ENCODE measurements at regions not wholly inside any gene's neighbourhood (a gene's known extent, or its start where the extent isn't known, plus 50 kb on each side); places are given as distances from the start of the nearest gene placed in this dataset.

DNA sequence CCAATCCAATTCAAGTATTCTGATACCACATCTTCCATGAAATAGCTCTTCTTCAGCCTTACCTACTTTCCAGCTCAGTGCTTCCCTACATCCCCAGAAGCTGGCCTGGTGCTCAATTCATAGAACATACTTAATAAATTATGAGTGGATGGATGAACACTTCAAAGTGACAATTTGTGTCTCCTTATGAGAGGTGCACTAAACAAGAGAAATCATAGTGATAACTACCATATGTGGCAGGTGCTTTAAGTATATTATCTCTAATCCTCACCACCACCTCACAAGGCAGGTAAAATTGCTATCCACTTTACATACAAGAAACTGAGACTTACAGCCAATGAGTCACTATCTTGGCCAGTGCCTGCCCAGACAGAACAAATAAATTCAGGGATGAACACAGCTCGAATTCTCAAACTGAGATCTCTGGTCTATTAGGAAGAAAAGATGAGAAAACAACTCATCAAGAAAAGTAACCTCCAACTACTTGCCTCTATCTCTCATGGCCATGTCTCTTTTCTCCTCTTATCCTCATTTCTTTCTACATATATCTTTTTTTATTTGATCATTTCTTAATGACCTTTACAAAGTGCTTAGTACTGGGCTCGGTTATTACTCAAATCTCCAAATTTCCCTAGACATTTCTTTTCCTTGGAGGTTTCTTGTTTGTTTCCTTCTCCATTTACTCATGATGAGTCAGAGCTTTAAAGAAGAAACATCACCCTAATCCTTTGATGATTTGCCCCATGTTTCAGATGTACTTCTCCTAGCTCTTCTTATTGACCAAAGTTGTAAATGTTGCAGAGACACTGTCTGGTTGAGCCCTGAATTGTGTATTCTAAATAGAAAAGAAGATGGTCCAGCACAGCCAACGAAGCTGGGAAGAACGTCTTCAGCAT, 161.5 kb downstream of the RPS29 start:
- no peak for ATAC-seq (ENCODE audit: low read depth)
- ChIA-PET POLR2A (no interaction called here), CTCF (no interaction called here)
- DNase-seq: no peak
- Mint-ChIP-seq H3K4me3 (no peak overlapping the region), H3K27me3 (peaks cover 44% of the 10 kb centered on the region), H3K27ac (no peak overlapping the region), H3K9me3 (ENCODE audit: insufficient read depth) (no peaks in the 10 kb centered on the region), H3K4me1 (no peaks in the 10 kb centered on the region)
- H4K20me1 ChIP-seq (ENCODE audit: control insufficient read depth, insufficient read depth, low read length, poor library complexity, severe bottlenecking): no peaks in the 10 kb centered on the region
- no peak overlapping the region for H3K9ac ChIP-seq (ENCODE audit: low read length)
- no peak overlapping the region for H3K4me2 ChIP-seq (replicated peaks; ENCODE audit: low read depth, low read length, poor library complexity, severe bottlenecking)
- H3K27ac ChIP-seq (ENCODE audit: low read length in 2 of 2): no peak overlapping the region
- H3K4me3 ChIP-seq (ENCODE audit: control extremely low read depth in 1 of 5, extremely low read depth in 1 of 5, insufficient read depth in 1 of 5, low read depth in 2 of 5, low read length in 4 of 5): no peak overlapping the region
- no peaks in the 10 kb centered on the region for H3K36me3 ChIP-seq (replicated peaks in 1 of 2; ENCODE audit: control extremely low read depth in 1 of 2, control insufficient read depth in 1 of 2, extremely low read depth in 1 of 2, insufficient read depth in 2 of 2, low read length in 1 of 2)
- H3K79me2 ChIP-seq (ENCODE audit: control insufficient read depth, insufficient read depth, low read length): no peaks in the 10 kb centered on the region
- peaks cover 0 to 11% (median 0%) of the 10 kb centered on the region in 3 donors for H3K9me3 ChIP-seq (ENCODE audit: control extremely low read depth in 1 of 3, control insufficient read depth in 2 of 3, insufficient read depth in 1 of 3, low read length in 2 of 3)
- H3K4me1 ChIP-seq (ENCODE audit: control insufficient read depth in 2 of 2, insufficient read depth in 2 of 2, low read length in 2 of 2): no peaks in the 10 kb centered on the region
- WGBS (ENCODE audit: insufficient coverage): 67% methylated on average over 1 of the region's 4 CpGs
- TF ChIP-seq EZH2 (IDR thresholded peaks at IDR 0.05; ENCODE audit: borderline replicate concordance, insufficient read depth, low read depth, low read length, poor library complexity, severe bottlenecking): no peak
- TF ChIP-seq, protein P1, sequence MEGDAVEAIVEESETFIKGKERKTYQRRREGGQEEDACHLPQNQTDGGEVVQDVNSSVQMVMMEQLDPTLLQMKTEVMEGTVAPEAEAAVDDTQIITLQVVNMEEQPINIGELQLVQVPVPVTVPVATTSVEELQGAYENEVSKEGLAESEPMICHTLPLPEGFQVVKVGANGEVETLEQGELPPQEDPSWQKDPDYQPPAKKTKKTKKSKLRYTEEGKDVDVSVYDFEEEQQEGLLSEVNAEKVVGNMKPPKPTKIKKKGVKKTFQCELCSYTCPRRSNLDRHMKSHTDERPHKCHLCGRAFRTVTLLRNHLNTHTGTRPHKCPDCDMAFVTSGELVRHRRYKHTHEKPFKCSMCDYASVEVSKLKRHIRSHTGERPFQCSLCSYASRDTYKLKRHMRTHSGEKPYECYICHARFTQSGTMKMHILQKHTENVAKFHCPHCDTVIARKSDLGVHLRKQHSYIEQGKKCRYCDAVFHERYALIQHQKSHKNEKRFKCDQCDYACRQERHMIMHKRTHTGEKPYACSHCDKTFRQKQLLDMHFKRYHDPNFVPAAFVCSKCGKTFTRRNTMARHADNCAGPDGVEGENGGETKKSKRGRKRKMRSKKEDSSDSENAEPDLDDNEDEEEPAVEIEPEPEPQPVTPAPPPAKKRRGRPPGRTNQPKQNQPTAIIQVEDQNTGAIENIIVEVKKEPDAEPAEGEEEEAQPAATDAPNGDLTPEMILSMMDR (IDR thresholded peaks at IDR 0.05): no peak
- intact Hi-C loops (cut with micrococcal nuclease): no loop called here
- no peak overlapping the region for H2AFZ ChIP-seq (ENCODE audit: insufficient read depth, low read depth, low read length, poor library complexity, severe bottlenecking)
- H3K27me3 ChIP-seq (replicated peaks in 1 of 4; ENCODE audit: control extremely low read depth in 1 of 4, control insufficient read depth in 3 of 4, insufficient read depth in 4 of 4, low read length in 3 of 4): peaks cover 0 to 13% (median 2%) of the 10 kb centered on the region in 4 experiments

DNA sequence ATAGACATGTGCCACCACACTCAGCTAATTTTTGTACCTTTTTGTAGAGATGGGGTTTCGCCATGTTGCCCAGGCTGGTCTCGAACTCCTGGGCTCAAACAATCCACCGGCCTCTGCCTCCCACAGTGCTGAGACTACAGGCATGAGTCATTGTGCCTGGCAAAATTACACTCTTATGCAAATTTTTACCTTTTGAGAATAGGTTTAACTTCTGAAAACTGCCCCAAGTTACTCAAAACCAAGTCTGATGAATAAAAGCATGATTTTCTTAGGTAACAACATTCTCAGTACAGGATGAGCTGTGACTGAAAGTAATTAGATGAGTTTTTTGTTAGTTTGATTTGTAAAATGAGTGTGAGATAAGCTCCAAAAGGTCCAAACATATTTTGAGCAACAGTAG, 166.0 kb downstream of the RPS29 start:
- CTCF ChIA-PET: no interaction called here
- POLR2A ChIA-PET: no interaction called here

More for the DNA sequence above, 166.0 kb downstream of the RPS29 start:
- no peak overlapping the region for H3K9ac ChIP-seq (ENCODE audit: low read length)
- H3K4me3 Mint-ChIP-seq: no peak overlapping the region
- no peaks in the 10 kb centered on the region for H3K4me1 ChIP-seq (ENCODE audit: control insufficient read depth in 2 of 2, insufficient read depth in 2 of 2, low read length in 2 of 2)
- no peak overlapping the region for H2AFZ ChIP-seq (ENCODE audit: insufficient read depth, low read depth, low read length, poor library complexity, severe bottlenecking)
- H3K9me3 ChIP-seq (ENCODE audit: control extremely low read depth in 1 of 3, control insufficient read depth in 2 of 3, insufficient read depth in 1 of 3, low read length in 2 of 3): no peaks in the 10 kb centered on the region
- ATAC-seq (ENCODE audit: low read depth) (no peak), DNase-seq (no peak)
- H3K27me3 ChIP-seq (replicated peaks in 1 of 4; ENCODE audit: control extremely low read depth in 1 of 4, control insufficient read depth in 3 of 4, insufficient read depth in 4 of 4, low read length in 3 of 4): peaks cover 0 to 7% (median 0%) of the 10 kb centered on the region in 4 experiments
- H4K20me1 ChIP-seq (ENCODE audit: control insufficient read depth, insufficient read depth, low read length, poor library complexity, severe bottlenecking): no peaks in the 10 kb centered on the region
- H3K27ac ChIP-seq (ENCODE audit: low read length in 2 of 2): no peak overlapping the region
- peaks cover 45% of the 10 kb centered on the region for H3K27me3 Mint-ChIP-seq
- WGBS (ENCODE audit: insufficient coverage): no CpG with 5 or more reads among the region's 3 CpGs
- intact Hi-C loops (cut with micrococcal nuclease): no loop called here
- H3K4me2 ChIP-seq (replicated peaks; ENCODE audit: low read depth, low read length, poor library complexity, severe bottlenecking): no peak overlapping the region
- TF ChIP-seq EZH2 (IDR thresholded peaks at IDR 0.05; ENCODE audit: borderline replicate concordance, insufficient read depth, low read depth, low read length, poor library complexity, severe bottlenecking): no peak
- TF ChIP-seq, protein P1 (IDR thresholded peaks at IDR 0.05): no peak
- no peaks in the 10 kb centered on the region for H3K4me1 Mint-ChIP-seq
- H3K9me3 Mint-ChIP-seq (ENCODE audit: insufficient read depth): no peaks in the 10 kb centered on the region
- no peak overlapping the region for H3K4me3 ChIP-seq (ENCODE audit: control extremely low read depth in 1 of 5, extremely low read depth in 1 of 5, insufficient read depth in 1 of 5, low read depth in 2 of 5, low read length in 4 of 5)
- no peak overlapping the region for H3K27ac Mint-ChIP-seq
- no peaks in the 10 kb centered on the region for H3K79me2 ChIP-seq (ENCODE audit: control insufficient read depth, insufficient read depth, low read length)
- no peaks in the 10 kb centered on the region for H3K36me3 ChIP-seq (replicated peaks in 1 of 2; ENCODE audit: control extremely low read depth in 1 of 2, control insufficient read depth in 1 of 2, extremely low read depth in 1 of 2, insufficient read depth in 2 of 2, low read length in 1 of 2)
